GM12872 (cell line): ENCODE measurements at regions not wholly inside any gene's neighbourhood (a gene's known extent, or its start where the extent isn't known, plus 50 kb on each side); places are given as distances from the start of the nearest gene placed in this dataset.

ENCODE experiments used
- CTCF ChIP-seq: IDR thresholded peaks from 3 replicates; pipeline ENCODE4 v1.5.1; 2011; ENCODE audit warnings: low read depth, mild to moderate bottlenecking, low read length, moderate library complexity; ENCODE audit not compliant: insufficient read depth

DNA sequence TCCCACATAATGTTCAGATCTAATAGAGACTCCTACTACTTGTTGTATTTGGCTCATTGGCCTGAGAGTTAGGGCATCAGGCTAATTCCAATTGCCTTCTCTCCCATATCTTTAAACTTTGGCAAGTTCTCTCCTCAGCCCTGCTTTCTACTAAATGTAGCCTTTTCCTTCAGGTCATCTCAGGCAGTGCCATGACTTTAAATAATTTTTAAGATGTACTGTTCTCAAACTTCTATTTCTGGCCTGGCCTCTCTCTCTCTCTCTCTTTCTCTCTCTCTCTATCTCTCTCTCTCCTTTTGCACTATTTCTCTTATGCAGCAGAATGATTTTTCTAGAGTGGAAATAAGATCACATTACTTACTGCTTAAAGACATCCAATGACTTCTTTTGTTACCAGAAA, 114.5 kb upstream of the PAQR3 start:
- no peak for TF ChIP-seq CTCF

DNA sequence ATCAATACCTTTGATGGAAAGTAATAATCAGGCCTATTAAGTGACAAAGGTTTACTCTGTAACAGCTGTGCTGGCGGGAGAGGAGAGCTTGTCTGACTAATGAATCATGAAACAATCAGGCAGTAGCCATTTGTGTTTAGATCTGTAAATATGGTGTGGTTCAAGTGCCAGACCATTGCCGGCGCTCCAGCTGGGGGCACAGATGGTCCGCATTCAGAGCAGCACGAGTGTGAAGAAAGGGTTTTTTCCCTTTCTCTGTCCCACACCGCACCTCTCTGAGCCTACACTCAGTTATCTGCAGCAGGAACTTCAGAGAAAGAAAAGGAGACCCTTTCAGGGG, 111.3 kb upstream of the PAQR3 start:
- TF ChIP-seq CTCF = no peak

DNA sequence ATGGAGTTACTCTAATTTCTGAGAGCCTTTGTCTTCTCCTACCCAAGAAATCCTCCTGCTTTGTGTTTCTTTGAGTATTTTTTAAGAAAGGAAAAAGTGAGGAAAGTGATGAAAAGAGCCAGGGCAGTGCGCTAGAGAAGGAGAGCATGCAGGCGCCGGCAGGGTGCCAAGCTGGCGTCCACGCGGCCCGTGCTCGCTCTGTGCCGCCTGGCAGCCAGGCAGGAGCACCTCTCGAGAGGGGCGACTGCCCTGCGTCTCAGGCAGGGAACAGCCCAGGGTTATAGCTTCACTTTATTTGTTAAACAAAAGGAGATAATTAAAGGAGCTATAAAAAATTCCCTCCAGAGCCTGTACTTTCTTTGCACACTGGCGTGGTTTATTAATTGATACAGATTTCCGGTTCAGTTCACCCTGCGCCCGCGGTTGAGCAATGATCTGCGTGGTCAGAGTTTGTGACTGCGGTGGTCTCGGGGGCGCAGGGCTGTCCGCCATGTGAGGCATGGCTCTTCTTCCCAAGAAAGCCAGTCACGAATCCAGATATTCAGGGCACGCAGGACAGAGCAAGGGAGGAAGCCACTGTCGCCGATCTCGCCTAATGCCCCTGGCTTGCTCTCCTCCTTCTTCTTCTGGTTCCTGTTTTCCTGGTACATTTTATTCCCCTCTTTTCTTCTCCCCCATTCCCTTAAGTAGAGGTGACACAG, 110.8 kb upstream of the PAQR3 start:
- TF ChIP-seq CTCF = no peak

GRCh38 chr4:79048878-79049277, 109.6 kb upstream of the PAQR3 start:
- TF ChIP-seq CTCF = no peak

GRCh38 chr4:79047316-79047715, 108.1 kb upstream of the PAQR3 start:
- no peak for TF ChIP-seq CTCF

- TF ChIP-seq CTCF = no peak
These were observed 106.9 kb upstream of the PAQR3 start for GRCh38 chr4:79046016-79046592.

DNA sequence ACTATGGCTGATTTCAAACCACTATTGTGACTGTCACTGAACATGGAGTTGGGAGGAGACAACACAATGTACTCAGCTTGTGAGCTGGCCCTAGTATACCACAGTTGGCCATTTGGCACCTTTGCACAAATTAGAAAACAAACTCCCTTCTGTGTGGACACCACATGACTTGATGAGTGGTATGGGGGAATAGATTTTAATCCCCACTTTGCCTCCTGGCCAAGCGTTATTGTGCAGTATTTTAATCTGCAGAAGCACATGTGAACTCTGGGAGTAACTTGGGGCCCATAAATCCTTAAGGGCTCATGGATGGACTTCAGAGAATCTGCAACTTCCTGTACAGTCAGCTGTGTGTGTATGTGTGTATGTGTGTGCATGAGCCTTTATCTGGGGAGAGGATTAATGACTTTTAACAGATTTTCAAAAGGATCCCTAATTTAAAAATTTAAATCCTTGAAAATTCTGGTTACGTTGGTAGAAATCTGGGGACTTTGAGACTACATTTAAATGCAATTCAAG, 105.0 kb upstream of the PAQR3 start:
- no peak for TF ChIP-seq CTCF
